ENCODE measurements at regions not wholly inside any gene's neighbourhood (a gene's known extent, or its start where the extent isn't known, plus 50 kb on each side); places are given as distances from the start of the nearest gene placed in this dataset.
"Not testable (repeated sequence)": the region's sequence is repeated elsewhere in the genome, so short reads cannot be mapped to it uniquely, and the experiment has no call there.

GRCh38 chr9:135306699-135307098 lies 172.9 kb upstream of the PPP1R26 start:
- ATAC-seq (no peak), DNase-seq (ENCODE audit: low read depth, low spot score) (no peak)
- Histone ChIP-seq H3K9me3 (ENCODE audit: control insufficient read depth, insufficient read depth, low read depth, low read length) (no peaks in the 10 kb centered on the region), H3K27ac (ENCODE audit: low read length) (no peak overlapping the region), H3K4me1 (ENCODE audit: control insufficient read depth, insufficient read depth, low read length) (no peaks in the 10 kb centered on the region), H3K36me3 (ENCODE audit: control insufficient read depth, insufficient read depth, low read length) (no peaks in the 10 kb centered on the region), H3K4me3 (ENCODE audit: low read depth in 2 of 2, low read length in 2 of 2) (no peak overlapping the region), H3K27me3 (ENCODE audit: control insufficient read depth, insufficient read depth, low read length) (peaks cover 5% of the 10 kb centered on the region)
- ChIA-PET POLR2A (no interaction called here), CTCF (no interaction called here)
- in situ Hi-C loops (cut with HindIII; ENCODE audit: low pct_unique_long_range_greater_than_20kb, low sequenced_read_pairs) = no loop called here
- BruUV-seq (replicated peaks) = no TSS peak
- TF ChIP-seq SIN3A (IDR thresholded peaks at IDR 0.05; ENCODE audit: borderline replicate concordance, insufficient read depth, low read depth, low read length) (no peak), POLR2AphosphoS5 (IDR thresholded peaks at IDR 0.05; ENCODE audit: low read depth, low read length) (no peak), REST (IDR thresholded peaks at IDR 0.05; ENCODE audit: insufficient read depth in 1 of 2, low read depth in 2 of 2, low read length in 1 of 2) (no peak)
- TF ChIP-seq, protein P1, sequence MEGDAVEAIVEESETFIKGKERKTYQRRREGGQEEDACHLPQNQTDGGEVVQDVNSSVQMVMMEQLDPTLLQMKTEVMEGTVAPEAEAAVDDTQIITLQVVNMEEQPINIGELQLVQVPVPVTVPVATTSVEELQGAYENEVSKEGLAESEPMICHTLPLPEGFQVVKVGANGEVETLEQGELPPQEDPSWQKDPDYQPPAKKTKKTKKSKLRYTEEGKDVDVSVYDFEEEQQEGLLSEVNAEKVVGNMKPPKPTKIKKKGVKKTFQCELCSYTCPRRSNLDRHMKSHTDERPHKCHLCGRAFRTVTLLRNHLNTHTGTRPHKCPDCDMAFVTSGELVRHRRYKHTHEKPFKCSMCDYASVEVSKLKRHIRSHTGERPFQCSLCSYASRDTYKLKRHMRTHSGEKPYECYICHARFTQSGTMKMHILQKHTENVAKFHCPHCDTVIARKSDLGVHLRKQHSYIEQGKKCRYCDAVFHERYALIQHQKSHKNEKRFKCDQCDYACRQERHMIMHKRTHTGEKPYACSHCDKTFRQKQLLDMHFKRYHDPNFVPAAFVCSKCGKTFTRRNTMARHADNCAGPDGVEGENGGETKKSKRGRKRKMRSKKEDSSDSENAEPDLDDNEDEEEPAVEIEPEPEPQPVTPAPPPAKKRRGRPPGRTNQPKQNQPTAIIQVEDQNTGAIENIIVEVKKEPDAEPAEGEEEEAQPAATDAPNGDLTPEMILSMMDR (IDR thresholded peaks at IDR 0.05) = no peak
- intact Hi-C loops (cut with micrococcal nuclease; ENCODE audit: unreplicated experiment) = no loop called here

GRCh38 chr9:135307300-135307699 lies 172.3 kb upstream of the PPP1R26 start:
- Histone ChIP-seq H3K4me3 (ENCODE audit: low read depth in 2 of 2, low read length in 2 of 2) (no peak overlapping the region), H3K27me3 (ENCODE audit: control insufficient read depth, insufficient read depth, low read length) (peaks cover 5% of the 10 kb centered on the region), H3K4me1 (ENCODE audit: control insufficient read depth, insufficient read depth, low read length) (no peaks in the 10 kb centered on the region), H3K36me3 (ENCODE audit: control insufficient read depth, insufficient read depth, low read length) (no peaks in the 10 kb centered on the region), H3K9me3 (ENCODE audit: control insufficient read depth, insufficient read depth, low read depth, low read length) (no peaks in the 10 kb centered on the region), H3K27ac (ENCODE audit: low read length) (no peak overlapping the region)
- in situ Hi-C loops (cut with HindIII; ENCODE audit: low pct_unique_long_range_greater_than_20kb, low sequenced_read_pairs) = no loop called here
- DNase-seq (ENCODE audit: low read depth, low spot score) = no peak
- TF ChIP-seq POLR2AphosphoS5 (IDR thresholded peaks at IDR 0.05; ENCODE audit: low read depth, low read length) (no peak), REST (IDR thresholded peaks at IDR 0.05; ENCODE audit: insufficient read depth in 1 of 2, low read depth in 2 of 2, low read length in 1 of 2) (no peak), SIN3A (IDR thresholded peaks at IDR 0.05; ENCODE audit: borderline replicate concordance, insufficient read depth, low read depth, low read length) (no peak)
- TF ChIP-seq, protein P1 (IDR thresholded peaks at IDR 0.05) = no peak
- ChIA-PET POLR2A (no interaction called here), CTCF (no interaction called here)
- no peak for ATAC-seq
- intact Hi-C loops (cut with micrococcal nuclease; ENCODE audit: unreplicated experiment) = no loop called here
- no TSS peak for BruUV-seq (replicated peaks)

- ATAC-seq; DNase-seq (ENCODE audit: low read depth, low spot score); H3K36me3 ChIP-seq (ENCODE audit: control insufficient read depth, insufficient read depth, low read length); intact Hi-C loops (cut with micrococcal nuclease; ENCODE audit: unreplicated experiment); BruUV-seq (replicated peaks); H3K4me1 ChIP-seq (ENCODE audit: control insufficient read depth, insufficient read depth, low read length); in situ Hi-C loops (cut with HindIII; ENCODE audit: low pct_unique_long_range_greater_than_20kb, low sequenced_read_pairs); POLR2A ChIA-PET; CTCF ChIA-PET; H3K9me3 ChIP-seq (ENCODE audit: control insufficient read depth, insufficient read depth, low read depth, low read length); H3K4me3 ChIP-seq (ENCODE audit: low read depth in 2 of 2, low read length in 2 of 2); H3K27me3 ChIP-seq (ENCODE audit: control insufficient read depth, insufficient read depth, low read length); H3K27ac ChIP-seq (ENCODE audit: low read length): not testable (repeated sequence)
Observed at GRCh38 chr9:135307919-135308318, 171.7 kb upstream of the PPP1R26 start.
